H1 (cell line): ENCODE measurements at regions not wholly inside any gene's neighbourhood (a gene's known extent, or its start where the extent isn't known, plus 50 kb on each side); places are given as distances from the start of the nearest gene placed in this dataset.

Experiments
- CBX5 ChIP-seq: fragments of 300-800, 300-1000 bp; sonication (generic); IDR thresholded peaks from 2 replicates; pipeline ENCODE4 v1.7.1; 2016; ENCODE audit warnings: antibody characterized with exemption, low read length, low read depth
- GTF2F1 ChIP-seq: IDR thresholded peaks from 2 replicates; pipeline ENCODE4 v1.6.1; 2012; ENCODE audit warnings: low read depth, low read length, improper control_type of control experiment, borderline replicate concordance
- SAP30 ChIP-seq: fragments of 300-600 bp; sonication (generic); IDR thresholded peaks from 2 replicates; pipeline ENCODE4 v1.7.1; 2012; ENCODE audit warnings: low read length, moderate library complexity, mild to moderate bottlenecking, inconsistent platforms; ENCODE audit not compliant: insufficient read depth, insufficient replicate concordance
- TF ChIP-seq, protein P1 (sequence below): IDR thresholded peaks from 2 replicates; pipeline ENCODE4 v1.6.1; 2012; ENCODE audit warnings: inconsistent platforms

DNA sequence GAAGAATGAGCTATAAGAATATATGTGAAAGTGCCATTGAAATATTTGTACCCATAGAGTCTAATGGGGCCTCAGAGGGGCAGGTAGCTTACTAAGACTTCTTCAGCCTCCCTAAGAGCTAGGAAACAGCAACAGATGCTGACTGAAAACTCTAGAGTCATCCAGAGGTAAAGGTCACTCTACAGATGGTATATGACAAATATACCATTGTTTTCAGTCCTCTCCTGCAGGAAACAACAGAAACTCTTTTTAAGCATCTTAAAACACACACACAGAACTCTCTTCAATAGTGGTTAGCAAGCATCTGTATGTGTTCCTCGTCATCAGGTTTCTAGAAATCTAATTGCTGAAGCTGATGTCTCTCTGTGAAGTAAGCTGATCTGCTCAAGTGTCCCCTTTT is 313.8 kb upstream of the GATB start (continued):
- TF ChIP-seq SAP30 (no peak), CBX5 (no peak), GTF2F1 (no peak)
- TF ChIP-seq, protein P1, sequence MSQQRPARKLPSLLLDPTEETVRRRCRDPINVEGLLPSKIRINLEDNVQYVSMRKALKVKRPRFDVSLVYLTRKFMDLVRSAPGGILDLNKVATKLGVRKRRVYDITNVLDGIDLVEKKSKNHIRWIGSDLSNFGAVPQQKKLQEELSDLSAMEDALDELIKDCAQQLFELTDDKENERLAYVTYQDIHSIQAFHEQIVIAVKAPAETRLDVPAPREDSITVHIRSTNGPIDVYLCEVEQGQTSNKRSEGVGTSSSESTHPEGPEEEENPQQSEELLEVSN = no peak
